ENCODE measurements at regions not wholly inside any gene's neighbourhood (a gene's known extent, or its start where the extent isn't known, plus 50 kb on each side); places are given as distances from the start of the nearest gene placed in this dataset.

- no peak for DNase-seq (ENCODE audit: low spot score)
Observed at GRCh38 chr2:81206216-81206615, 901.7 kb upstream of the LRRTM1 start.

GRCh38 chr2:81196933-81197628 lies 892.5 kb upstream of the LRRTM1 start:
- no peak for DNase-seq (ENCODE audit: low spot score)

- no peak for DNase-seq (ENCODE audit: low spot score)
Observed at GRCh38 chr2:81196383-81196851, 891.9 kb upstream of the LRRTM1 start.

- DNase-seq (ENCODE audit: low spot score) = no peak
Observed at GRCh38 chr2:81195774-81196382, 891.3 kb upstream of the LRRTM1 start.

GRCh38 chr2:81195017-81195773 lies 890.6 kb upstream of the LRRTM1 start:
- DNase-seq (ENCODE audit: low spot score) = no peak

GRCh38 chr2:81194581-81194980 lies 890.0 kb upstream of the LRRTM1 start:
- no peak for DNase-seq (ENCODE audit: low spot score)

GRCh38 chr2:81194176-81194575 lies 889.6 kb upstream of the LRRTM1 start:
- DNase-seq (ENCODE audit: low spot score) = no peak

- DNase-seq (ENCODE audit: low spot score) = no peak
Observed at GRCh38 chr2:81181845-81182244, 877.3 kb upstream of the LRRTM1 start.

- no peak for DNase-seq (ENCODE audit: low spot score)
Observed at GRCh38 chr2:81171447-81171846, 866.9 kb upstream of the LRRTM1 start.

- DNase-seq (ENCODE audit: low spot score) = no peak
Observed at GRCh38 chr2:81163583-81163982, 859.0 kb upstream of the LRRTM1 start.

- DNase-seq (ENCODE audit: low spot score) = no peak
Observed at GRCh38 chr2:81158505-81158904, 854.0 kb upstream of the LRRTM1 start.

GRCh38 chr2:81148323-81148722 lies 843.8 kb upstream of the LRRTM1 start:
- no peak for DNase-seq (ENCODE audit: low spot score)

GRCh38 chr2:81136296-81136695 lies 831.7 kb upstream of the LRRTM1 start:
- DNase-seq (ENCODE audit: low spot score) = no peak

- no peak for DNase-seq (ENCODE audit: low spot score)
Observed at GRCh38 chr2:81097361-81097760, 792.8 kb upstream of the LRRTM1 start.

- no peak for DNase-seq (ENCODE audit: low spot score)
Observed at GRCh38 chr2:81093031-81093430, 788.5 kb upstream of the LRRTM1 start.

GRCh38 chr2:81087646-81088045 lies 783.1 kb upstream of the LRRTM1 start:
- DNase-seq (ENCODE audit: low spot score) = no peak

GRCh38 chr2:81084101-81084500 lies 779.5 kb upstream of the LRRTM1 start:
- no peak for DNase-seq (ENCODE audit: low spot score)

- DNase-seq (ENCODE audit: low spot score) = no peak
Observed at GRCh38 chr2:81078631-81079030, 774.1 kb upstream of the LRRTM1 start.

- no peak for DNase-seq (ENCODE audit: low spot score)
Observed at GRCh38 chr2:81078102-81078501, 773.5 kb upstream of the LRRTM1 start.

GRCh38 chr2:81077396-81077795 lies 772.8 kb upstream of the LRRTM1 start:
- DNase-seq (ENCODE audit: low spot score) = no peak

- no peak for DNase-seq (ENCODE audit: low spot score)
Observed at GRCh38 chr2:81073412-81073811, 768.9 kb upstream of the LRRTM1 start.

GRCh38 chr2:81068144-81068543 lies 763.6 kb upstream of the LRRTM1 start:
- DNase-seq (ENCODE audit: low spot score) = no peak

- no peak for DNase-seq (ENCODE audit: low spot score)
Observed at GRCh38 chr2:81061016-81061415, 756.5 kb upstream of the LRRTM1 start.

Data from germinal center (tissue), 1 donor.